ENCODE measurements at regions not wholly inside any gene's neighbourhood (a gene's known extent, or its start where the extent isn't known, plus 50 kb on each side); places are given as distances from the start of the nearest gene placed in this dataset.

GRCh38 chr5:68433923-68434879, 218.6 kb downstream of the PIK3R1 start (continued):
- peak; percentile 74 for TF ChIP-seq MYNN (IDR thresholded peaks at IDR 0.05)
- TF ChIP-seq MYNN (CRISPR knock-in tag; IDR thresholded peaks at IDR 0.05): no peak
- TF ChIP-seq NR4A1 (CRISPR knock-in tag; IDR thresholded peaks at IDR 0.05): no peak
- TF ChIP-seq NR4A1 (tag; IDR thresholded peaks at IDR 0.05): peak; percentile 64; the same call in 1 of the 2 replicates
- no peak; the same call in 1 of the 2 replicates for TF ChIP-seq ZNF197 (CRISPR knock-in tag; IDR thresholded peaks at IDR 0.05; ENCODE audit: low read depth)
- TF ChIP-seq ZNF398 (CRISPR knock-in tag; IDR thresholded peaks at IDR 0.05): no peak
- TF ChIP-seq ZKSCAN8 (CRISPR knock-in tag; IDR thresholded peaks at IDR 0.05): peak; percentile 84; the same call in 1 of the 2 replicates
- peak; percentile 44; the same call in 1 of the 2 replicates for TF ChIP-seq ZBTB17 (CRISPR knock-in tag; IDR thresholded peaks at IDR 0.05)
- no peak for TF ChIP-seq PRPF4 (IDR thresholded peaks at IDR 0.05; ENCODE audit: insufficient read depth, low read depth, low read length, poor library complexity, severe bottlenecking)
- TF ChIP-seq YY1 (IDR thresholded peaks at IDR 0.05; ENCODE audit: borderline replicate concordance in 1 of 3, control insufficient read depth in 1 of 3, extremely low read depth in 1 of 3, insufficient read depth in 3 of 3, insufficient read length in 1 of 3, insufficient replicate concordance in 2 of 3, low read depth in 1 of 3, low read length in 2 of 3): peak in 1 of 3 experiments; percentile 48
- no peak for TF ChIP-seq HCFC1 (IDR thresholded peaks at IDR 0.05; ENCODE audit: low read depth, low read length)
- peak; percentile 97 for TF ChIP-seq ZNF592 (IDR thresholded peaks at IDR 0.05)
- peak; percentile 43; the same call in 1 of the 2 replicates for TF ChIP-seq LCOR (CRISPR knock-in tag; IDR thresholded peaks at IDR 0.05)
- no peak for TF ChIP-seq GTF2A2 (tag; IDR thresholded peaks at IDR 0.05)
- TF ChIP-seq ARID1B (IDR thresholded peaks at IDR 0.05): peak; percentile 78
- 0 out of 2 replicates have a peak, but pooled peaks have one; percentile 50 for TF ChIP-seq BRD4 (IDR thresholded peaks at IDR 0.05)
- TF ChIP-seq PTRF (tag; IDR thresholded peaks at IDR 0.05): peak; percentile 14; the same call in 1 of the 2 replicates
- no peak for TF ChIP-seq TSC22D4 (tag; IDR thresholded peaks at IDR 0.05)
- peak; percentile 64; the same call in 1 of the 2 replicates for TF ChIP-seq KLF1 (tag; IDR thresholded peaks at IDR 0.05)
- no peak for TF ChIP-seq FUS (optimal IDR thresholded peaks at IDR 0.05; ENCODE audit: low read depth, low read length)
- TF ChIP-seq DMBX1 (CRISPR knock-in tag; IDR thresholded peaks at IDR 0.05; ENCODE audit: borderline replicate concordance): peak; percentile 85
- peak; percentile 71; the same call in 1 of the 2 replicates for TF ChIP-seq ZBTB7A (IDR thresholded peaks at IDR 0.05; ENCODE audit: borderline replicate concordance, control insufficient read depth, low read depth, low read length)

All from K562 (cell line).